PC-9 (cell line): ENCODE measurements at regions not wholly inside any gene's neighbourhood (a gene's known extent, or its start where the extent isn't known, plus 50 kb on each side); places are given as distances from the start of the nearest gene placed in this dataset.

Source experiments
- BruUV-seq: library from RNA; stranded (reverse); fragments of 400-500 nt; replicated peaks from 2 replicates; lab custom pipeline; 2021; lab: Mats Ljungman, UMichigan
- CTCF ChIA-PET: fragments of 300-600 bp; sonication (Branson Sonifier 250); formaldehyde crosslinking; loops from one replicate; lab custom pipeline; 2022; ENCODE audit warnings: antibody characterized with exemption; lab: Charles Lee
- POLR2A ChIA-PET: fragments of 300-600 bp; sonication (Branson Sonifier 250); formaldehyde crosslinking; loops from one replicate; lab custom pipeline; 2022; ENCODE audit warnings: antibody characterized with exemption; ENCODE audit not compliant: unreplicated experiment; lab: Charles Lee
- DNase-seq, 2 experiments: peaks; one replicate each; pipeline versions ENCODE4 v3.0.0 to v3.0.0-alpha.2; 2015 to 2022; ENCODE audit warnings: mixed read lengths in 1 of 2
- H2AFZ ChIP-seq: fragments of 200-600 bp; sonication (generic); 2 replicates; pipeline ENCODE4 v1.8.1; 2017; ENCODE audit warnings: antibody characterized with exemption
- H3F3A ChIP-seq: fragments of 200-600 bp; sonication (generic); 2 replicates; pipeline ENCODE4 v1.8.1; 2017; ENCODE audit warnings: antibody characterized with exemption, mild to moderate bottlenecking, low read depth; ENCODE audit not compliant: insufficient read depth
- H3K27ac ChIP-seq: fragments of 200-600 bp; sonication (generic); 2 replicates; pipeline ENCODE4 v1.6.1; 2016; ENCODE audit warnings: mixed run types
- H3K27me3 ChIP-seq: fragments of 200-600 bp; sonication (generic); 2 replicates; pipeline ENCODE4 v1.6.1; 2016; ENCODE audit warnings: low read depth, mixed run types; ENCODE audit not compliant: insufficient read depth
- H3K36me3 ChIP-seq: fragments of 200-600 bp; sonication (generic); 2 replicates; pipeline ENCODE4 v1.6.1; 2016; ENCODE audit warnings: low read depth, mixed run types
- H3K4me1 ChIP-seq: fragments of 200-600 bp; sonication (generic); replicated peaks from 2 replicates; pipeline ENCODE4 v1.6.1; 2016; ENCODE audit warnings: mixed run types; ENCODE audit not compliant: insufficient read depth
- H3K4me2 ChIP-seq: fragments of 200-600 bp; sonication (generic); 2 replicates; pipeline ENCODE4 v1.6.1; 2017; ENCODE audit warnings: mixed run types
- H3K4me3 ChIP-seq: fragments of 200-600 bp; sonication (generic); 2 replicates; pipeline ENCODE4 v1.6.1; 2016; ENCODE audit warnings: mixed run types
- H3K79me2 ChIP-seq: fragments of 200-600 bp; sonication (generic); 2 replicates; pipeline ENCODE4 v1.6.1; 2017; ENCODE audit warnings: low read depth, mixed run types
- H3K9me2 ChIP-seq: fragments of 200-600 bp; sonication (generic); 2 replicates; pipeline ENCODE4 v1.8.1; 2017; ENCODE audit warnings: mild to moderate bottlenecking; ENCODE audit not compliant: insufficient read depth
- H3K9me3 ChIP-seq: fragments of 200-600 bp; sonication (generic); 2 replicates; pipeline ENCODE4 v1.8.1; 2016; ENCODE audit warnings: low read depth; ENCODE audit not compliant: insufficient read depth
- H4K20me1 ChIP-seq: fragments of 200-600 bp; sonication (generic); 2 replicates; pipeline ENCODE4 v1.8.1; 2017; ENCODE audit not compliant: insufficient read depth
- CTCF ChIP-seq: fragments of 200-600 bp; sonication (generic); conservative IDR thresholded peaks from 2 replicates; pipeline ENCODE4 v1.6.1; 2017; ENCODE audit warnings: mixed run types, antibody characterized with exemption, mild to moderate bottlenecking, moderate library complexity
- EZH2 ChIP-seq: fragments of 200-600 bp; sonication (generic); IDR thresholded peaks from 2 replicates; pipeline ENCODE4 v1.8.0; 2017; ENCODE audit warnings: antibody characterized with exemption, low read depth
- intact Hi-C: fragments of 100-400 bp; cut with micrococcal nuclease; formaldehyde crosslinking; loops from one replicate; pipeline ENCODE4 v1.10.0; 2022; ENCODE audit not compliant: unreplicated experiment

GRCh38 chr2:160909781-160910242 lies 250.4 kb upstream of the TANK start:
- intact Hi-C loops = no loop called here
- no peaks in the 10 kb centered on the region for H4K20me1 ChIP-seq
- no peaks in the 10 kb centered on the region for H3K27me3 ChIP-seq
- H3K9me2 ChIP-seq = no peaks in the 10 kb centered on the region
- H3K9me3 ChIP-seq = no peaks in the 10 kb centered on the region
- CTCF ChIA-PET = no interaction called here
- POLR2A ChIA-PET = no interaction called here
- H3K36me3 ChIP-seq = no peaks in the 10 kb centered on the region
- H3K4me3 ChIP-seq = no peak overlapping the region
- no peaks in the 10 kb centered on the region for H3K4me1 ChIP-seq
- no TSS peak for BruUV-seq
- no peak for TF ChIP-seq EZH2
- H3K27ac ChIP-seq = no peak overlapping the region
- no peak overlapping the region for H2AFZ ChIP-seq
- H3K4me2 ChIP-seq = no peak overlapping the region
- no peaks in the 10 kb centered on the region for H3F3A ChIP-seq
- no peak for DNase-seq
- no peaks in the 10 kb centered on the region for H3K79me2 ChIP-seq

DNA sequence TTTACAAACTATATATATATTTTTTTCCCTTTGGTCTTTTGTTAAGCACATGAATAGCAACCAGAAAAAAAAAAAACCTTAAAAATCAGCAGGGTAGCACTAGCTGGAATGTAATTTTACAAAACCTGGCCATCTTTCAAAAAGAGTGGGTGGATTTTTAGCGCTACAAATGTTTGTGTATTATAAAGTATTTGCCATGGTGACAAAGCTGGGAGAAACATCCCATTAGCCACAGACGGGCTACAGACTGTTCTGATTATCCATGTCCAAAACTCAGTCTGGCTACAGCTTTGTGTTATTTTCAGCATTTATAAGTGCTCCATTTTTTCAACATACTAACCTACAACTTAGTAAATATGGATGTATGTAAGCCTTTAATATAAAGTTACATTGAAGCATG lies 249.5 kb upstream of the TANK start:
- H4K20me1 ChIP-seq = no peaks in the 10 kb centered on the region
- no peak for TF ChIP-seq EZH2
- TF ChIP-seq CTCF = no peak
- H3K9me3 ChIP-seq = no peaks in the 10 kb centered on the region
- no peaks in the 10 kb centered on the region for H3K9me2 ChIP-seq
- BruUV-seq = no TSS peak
- H3K4me2 ChIP-seq = no peak overlapping the region
- no peaks in the 10 kb centered on the region for H3K27me3 ChIP-seq
- H3K4me3 ChIP-seq = no peak overlapping the region
- DNase-seq = no peak
- intact Hi-C loops = no loop called here
- no peak overlapping the region for H2AFZ ChIP-seq
- CTCF ChIA-PET = no interaction called here
- H3K4me1 ChIP-seq = no peaks in the 10 kb centered on the region
- POLR2A ChIA-PET = no interaction called here
- H3K79me2 ChIP-seq = no peaks in the 10 kb centered on the region
- no peak overlapping the region for H3K27ac ChIP-seq
- H3K36me3 ChIP-seq = no peaks in the 10 kb centered on the region
- H3F3A ChIP-seq = no peaks in the 10 kb centered on the region

GRCh38 chr2:160911258-160911657 lies 249.0 kb upstream of the TANK start:
- ChIA-PET CTCF (no interaction called here), POLR2A (no interaction called here)
- no peaks in the 10 kb centered on the region for H4K20me1 ChIP-seq
- intact Hi-C loops = no loop called here
- BruUV-seq = no TSS peak
- H3K9me2 ChIP-seq = no peaks in the 10 kb centered on the region
- no peaks in the 10 kb centered on the region for H3K4me1 ChIP-seq
- no peak overlapping the region for H2AFZ ChIP-seq
- no peaks in the 10 kb centered on the region for H3K79me2 ChIP-seq
- no peaks in the 10 kb centered on the region for H3F3A ChIP-seq
- H3K27ac ChIP-seq = no peak overlapping the region
- H3K4me3 ChIP-seq = no peak overlapping the region
- no peak overlapping the region for H3K4me2 ChIP-seq
- no peak for TF ChIP-seq CTCF
- no peak for TF ChIP-seq EZH2
- H3K36me3 ChIP-seq = no peaks in the 10 kb centered on the region
- no peak for DNase-seq
- no peaks in the 10 kb centered on the region for H3K27me3 ChIP-seq
- H3K9me3 ChIP-seq = no peaks in the 10 kb centered on the region

GRCh38 chr2:160912276-160912675 lies 248.0 kb upstream of the TANK start:
- BruUV-seq = no TSS peak
- no peaks in the 10 kb centered on the region for H3K27me3 ChIP-seq
- no peaks in the 10 kb centered on the region for H4K20me1 ChIP-seq
- intact Hi-C loops = no loop called here
- H3K79me2 ChIP-seq = no peaks in the 10 kb centered on the region
- no peak overlapping the region for H2AFZ ChIP-seq
- no peaks in the 10 kb centered on the region for H3F3A ChIP-seq
- H3K27ac ChIP-seq = no peak overlapping the region
- ChIA-PET POLR2A (no interaction called here), CTCF (no interaction called here)
- no peak overlapping the region for H3K4me3 ChIP-seq
- H3K9me3 ChIP-seq = no peaks in the 10 kb centered on the region
- no peaks in the 10 kb centered on the region for H3K36me3 ChIP-seq
- DNase-seq = no peak
- H3K4me2 ChIP-seq = no peak overlapping the region
- H3K4me1 ChIP-seq = no peaks in the 10 kb centered on the region
- no peaks in the 10 kb centered on the region for H3K9me2 ChIP-seq
- TF ChIP-seq EZH2 = no peak
- TF ChIP-seq CTCF = no peak
